ENCODE measurements at regions not wholly inside any gene's neighbourhood (a gene's known extent, or its start where the extent isn't known, plus 50 kb on each side); places are given as distances from the start of the nearest gene placed in this dataset.

GRCh38 chr5:130452744-130453143 is 548.5 kb downstream of the CHSY3 start:
- Histone ChIP-seq H3K4me1 (no peaks in the 10 kb centered on the region), H3K27ac (no peak overlapping the region), H3K27me3 (no peaks in the 10 kb centered on the region), H3K4me3 (no peak overlapping the region), H3K9me3 (peaks cover 0 to 20% (median 10%) of the 10 kb centered on the region in 3 donors), H3K36me3 (no peaks in the 10 kb centered on the region)
- DNase-seq = no peak
- no peak for TF ChIP-seq CTCF (IDR thresholded peaks at IDR 0.05)
- intact Hi-C loops (cut with DNase I; ENCODE audit: low total_unique reads) = no loop called here

- DNase-seq = no peak
- TF ChIP-seq CTCF (IDR thresholded peaks at IDR 0.05) = no peak
- Histone ChIP-seq H3K4me3 (no peak overlapping the region), H3K4me1 (no peaks in the 10 kb centered on the region), H3K9me3 (peaks cover 0 to 16% (median 13%) of the 10 kb centered on the region in 3 donors), H3K36me3 (no peaks in the 10 kb centered on the region), H3K27me3 (no peaks in the 10 kb centered on the region), H3K27ac (no peak overlapping the region)
- intact Hi-C loops (cut with DNase I; ENCODE audit: low total_unique reads) = no loop called here
Observed at GRCh38 chr5:130436430-130436829, 532.2 kb downstream of the CHSY3 start.

GRCh38 chr5:130427222-130427955 is 523.1 kb downstream of the CHSY3 start:
- Histone ChIP-seq H3K36me3 (no peaks in the 10 kb centered on the region), H3K27ac (no peak overlapping the region), H3K4me1 (no peaks in the 10 kb centered on the region), H3K4me3 (no peak overlapping the region), H3K27me3 (no peaks in the 10 kb centered on the region), H3K9me3 (no peaks in the 10 kb centered on the region)
- DNase-seq = no peak
- intact Hi-C loops (cut with DNase I; ENCODE audit: low total_unique reads) = no loop called here
- no peak for TF ChIP-seq CTCF (IDR thresholded peaks at IDR 0.05)

GRCh38 chr5:130425424-130425823 is 521.2 kb downstream of the CHSY3 start:
- Histone ChIP-seq H3K9me3 (no peaks in the 10 kb centered on the region), H3K4me1 (no peaks in the 10 kb centered on the region), H3K27me3 (no peaks in the 10 kb centered on the region), H3K27ac (no peak overlapping the region), H3K36me3 (no peaks in the 10 kb centered on the region), H3K4me3 (no peak overlapping the region)
- no peak for DNase-seq
- intact Hi-C loops (cut with DNase I; ENCODE audit: low total_unique reads) = no loop called here
- TF ChIP-seq CTCF (IDR thresholded peaks at IDR 0.05) = no peak

GRCh38 chr5:130424341-130424740 is 520.1 kb downstream of the CHSY3 start:
- Histone ChIP-seq H3K27ac (no peak overlapping the region), H3K9me3 (no peaks in the 10 kb centered on the region), H3K36me3 (no peaks in the 10 kb centered on the region), H3K4me1 (no peaks in the 10 kb centered on the region), H3K27me3 (no peaks in the 10 kb centered on the region), H3K4me3 (no peak overlapping the region)
- no peak for DNase-seq
- no peak for TF ChIP-seq CTCF (IDR thresholded peaks at IDR 0.05)
- intact Hi-C loops (cut with DNase I; ENCODE audit: low total_unique reads) = no loop called here

All from tibial artery (tissue), 4 donors.